DND-41 (cell line): ENCODE measurements at regions not wholly inside any gene's neighbourhood (a gene's known extent, or its start where the extent isn't known, plus 50 kb on each side); places are given as distances from the start of the nearest gene placed in this dataset.

Experiments used
- ATAC-seq: fragments of 200-7000 bp; cut with Tn5 transposase; 3 replicates; pipeline ENCODE4 v1.9.1; 2021; ENCODE audit warnings: low read depth; ENCODE audit not compliant: insufficient read depth
- DNase-seq: peaks from one replicate; pipeline ENCODE4 v3.0.0-alpha.2; 2020
- H2AFZ ChIP-seq: 2 replicates; pipeline ENCODE4 v1.6.0; 2012; ENCODE audit warnings: low read depth, low read length
- H3K27ac ChIP-seq: 2 replicates; pipeline ENCODE4 v1.5.1; 2012; ENCODE audit warnings: low read length, inconsistent platforms
- H3K27me3 ChIP-seq: fragments of 200-600 bp; sonication (generic); 2 replicates; pipeline ENCODE4 v1.6.0; 2012; ENCODE audit warnings: low read length, mild to moderate bottlenecking, inconsistent platforms; ENCODE audit not compliant: insufficient read depth, poor library complexity
- H3K36me3 ChIP-seq: 2 replicates; pipeline ENCODE4 v1.5.1; 2012; ENCODE audit warnings: low read length, inconsistent platforms; ENCODE audit not compliant: insufficient read depth
- H3K4me1 ChIP-seq: 2 replicates; pipeline ENCODE4 v1.5.1; 2012; ENCODE audit warnings: mild to moderate bottlenecking, low read length; ENCODE audit not compliant: insufficient read depth
- H3K4me2 ChIP-seq: 2 replicates; pipeline ENCODE4 v1.6.0; 2012; ENCODE audit warnings: mild to moderate bottlenecking, moderate library complexity, low read length, inconsistent platforms; ENCODE audit not compliant: insufficient read depth
- H3K4me3 ChIP-seq, 2 experiments: fragments of 200-600 bp in 1 of 2; shearing (Covaris generic) in 1 of 2; 2 replicates each; pipeline ENCODE4 v1.5.1; 2012 to 2016; ENCODE audit warnings: inconsistent platforms in 2 of 2, low read length in 2 of 2, mild to moderate bottlenecking in 2 of 2, low read depth in 1 of 2, moderate library complexity in 1 of 2
- H3K79me2 ChIP-seq: 2 replicates; pipeline ENCODE4 v1.6.0; 2012; ENCODE audit warnings: low read length, inconsistent platforms; ENCODE audit not compliant: insufficient read depth
- H3K9ac ChIP-seq: 2 replicates; pipeline ENCODE4 v1.6.0; 2012; ENCODE audit warnings: low read depth, mild to moderate bottlenecking, inconsistent platforms, low read length, moderate library complexity
- H3K9me3 ChIP-seq: 2 replicates; pipeline ENCODE4 v1.5.1; 2012; ENCODE audit warnings: low read length, moderate library complexity, mild to moderate bottlenecking, inconsistent platforms; ENCODE audit not compliant: insufficient read depth, severe bottlenecking
- H4K20me1 ChIP-seq: 2 replicates; pipeline ENCODE4 v1.6.0; 2012; ENCODE audit warnings: low read length; ENCODE audit not compliant: insufficient read depth
- CTCF ChIP-seq: IDR thresholded peaks from 2 replicates; pipeline ENCODE4 v1.5.1; 2012; ENCODE audit warnings: borderline replicate concordance, low read length, moderate library complexity, mild to moderate bottlenecking; ENCODE audit not compliant: poor library complexity, severe bottlenecking; ENCODE audit errors: extremely low read depth
- EZH2 ChIP-seq: IDR thresholded peaks from 3 replicates; pipeline ENCODE4 v1.6.1; 2012; ENCODE audit warnings: borderline replicate concordance, low read depth, mild to moderate bottlenecking, moderate library complexity, low read length, inconsistent platforms; ENCODE audit not compliant: severe bottlenecking

- Histone ChIP-seq H2AFZ (no peak overlapping the region), H3K9ac (no peak overlapping the region), H3K27ac (no peak overlapping the region), H4K20me1 (no peaks in the 10 kb centered on the region), H3K4me3 (no peak overlapping the region), H3K36me3 (no peaks in the 10 kb centered on the region), H3K4me1 (no peaks in the 10 kb centered on the region), H3K27me3 (no peaks in the 10 kb centered on the region), H3K79me2 (no peaks in the 10 kb centered on the region), H3K4me2 (no peak overlapping the region), H3K9me3 (no peaks in the 10 kb centered on the region)
- no peak for ATAC-seq
- no peak for DNase-seq
- TF ChIP-seq EZH2 (no peak), CTCF (no peak)
Observed at GRCh38 chr16:58912571-58912970, 178.5 kb upstream of the GOT2 start.

DNA sequence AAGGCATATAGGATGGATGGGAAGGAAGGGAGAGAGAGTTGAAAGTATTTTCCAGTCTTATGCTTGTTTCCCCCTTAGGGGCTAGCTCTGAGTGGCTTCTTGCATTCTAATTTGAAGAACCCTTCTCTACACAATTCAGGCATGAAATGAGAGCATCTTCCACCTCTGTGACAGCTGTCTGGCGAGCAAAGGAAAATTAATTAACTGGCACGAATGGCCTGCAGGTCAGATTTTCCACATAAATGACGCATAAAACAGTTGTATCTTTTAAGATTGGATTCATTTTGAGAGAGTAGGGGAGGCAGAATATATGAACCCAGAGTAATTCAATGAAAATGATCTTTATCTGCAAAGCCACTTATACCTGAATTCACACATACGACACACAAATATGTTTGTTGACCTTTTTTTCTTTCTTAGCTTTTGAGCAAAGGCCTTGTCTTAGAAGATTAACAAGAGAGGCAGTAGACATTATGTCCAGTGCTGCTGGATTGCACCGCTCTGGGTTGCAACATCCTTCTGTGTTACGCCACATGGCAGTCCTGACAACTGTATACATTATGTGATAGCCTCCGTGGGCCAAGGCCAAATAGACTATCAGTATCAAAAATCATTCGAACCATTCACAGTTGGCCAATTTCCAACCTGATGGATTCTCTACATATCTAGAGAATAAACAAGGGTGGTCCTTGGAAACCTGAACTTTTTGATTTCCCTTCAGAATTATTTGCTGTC lies 173.0 kb upstream of the GOT2 start:
- peaks cover 4% of the 10 kb centered on the region for H3K27me3 ChIP-seq
- H3K27ac ChIP-seq, result no peak overlapping the region
- no peak for DNase-seq
- no peak overlapping the region for H3K4me2 ChIP-seq
- no peaks in the 10 kb centered on the region for H3K9me3 ChIP-seq
- H3K36me3 ChIP-seq, result no peaks in the 10 kb centered on the region
- no peak for ATAC-seq
- H3K79me2 ChIP-seq, result no peaks in the 10 kb centered on the region
- no peak overlapping the region for H2AFZ ChIP-seq
- H3K4me1 ChIP-seq, result no peaks in the 10 kb centered on the region
- H3K9ac ChIP-seq, result no peak overlapping the region
- TF ChIP-seq EZH2 (no peak), CTCF (no peak)
- H3K4me3 ChIP-seq, result no peak overlapping the region
- no peaks in the 10 kb centered on the region for H4K20me1 ChIP-seq

DNA sequence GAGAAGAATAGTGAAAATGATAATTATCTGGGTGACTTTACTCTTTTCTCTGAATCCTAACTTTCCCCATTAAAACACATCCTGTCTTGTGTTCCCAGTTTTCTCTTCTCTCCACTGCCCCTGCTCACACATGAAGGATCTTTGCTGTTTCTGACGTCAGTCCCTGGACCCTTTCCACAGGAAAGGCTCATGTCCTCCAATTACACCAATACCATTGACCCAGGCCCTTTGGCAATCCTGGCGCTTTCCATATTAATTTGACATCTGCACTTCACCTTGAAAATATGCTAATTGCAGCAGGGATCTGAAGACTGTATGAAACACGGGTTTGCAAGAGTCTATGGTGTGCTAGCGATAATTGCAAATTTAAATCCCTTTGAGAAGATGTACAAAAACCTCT lies 170.2 kb upstream of the GOT2 start:
- Histone ChIP-seq H3K9me3 (no peaks in the 10 kb centered on the region), H4K20me1 (no peaks in the 10 kb centered on the region), H3K27me3 (peaks cover 4% of the 10 kb centered on the region), H3K4me2 (no peak overlapping the region), H3K4me3 (no peak overlapping the region), H3K27ac (no peak overlapping the region), H2AFZ (no peak overlapping the region), H3K79me2 (no peaks in the 10 kb centered on the region), H3K4me1 (no peaks in the 10 kb centered on the region), H3K36me3 (no peaks in the 10 kb centered on the region), H3K9ac (no peak overlapping the region)
- DNase-seq (no peak), ATAC-seq (no peak)
- TF ChIP-seq EZH2, result no peak
- TF ChIP-seq CTCF, result no peak

DNA sequence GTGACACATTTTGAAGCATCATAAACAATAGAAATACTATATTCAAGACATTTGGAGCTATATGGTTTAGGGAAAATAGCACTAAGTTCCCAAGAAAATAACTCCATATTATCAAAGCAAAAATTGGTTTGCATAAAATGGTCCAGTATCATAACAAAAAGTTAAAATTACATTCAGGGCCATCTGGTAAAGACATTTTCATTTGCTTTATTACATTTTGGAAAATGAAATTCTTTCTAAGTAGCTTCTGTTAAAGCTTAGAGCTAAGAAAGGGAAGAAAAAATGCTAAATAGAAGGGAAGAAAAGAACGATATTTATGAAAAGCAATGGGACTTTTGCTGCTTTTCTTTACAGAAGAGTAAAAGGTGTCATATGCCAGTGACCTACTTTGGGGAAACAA lies 155.4 kb upstream of the GOT2 start:
- no peak overlapping the region for H3K9ac ChIP-seq
- H3K27me3 ChIP-seq, result no peaks in the 10 kb centered on the region
- H3K36me3 ChIP-seq, result no peaks in the 10 kb centered on the region
- no peak for TF ChIP-seq EZH2
- TF ChIP-seq CTCF, result no peak
- no peak overlapping the region for H3K4me3 ChIP-seq
- ATAC-seq (no peak), DNase-seq (no peak)
- H3K27ac ChIP-seq, result no peak overlapping the region
- no peaks in the 10 kb centered on the region for H3K4me1 ChIP-seq
- H2AFZ ChIP-seq, result no peak overlapping the region
- H3K9me3 ChIP-seq, result no peaks in the 10 kb centered on the region
- H4K20me1 ChIP-seq, result no peaks in the 10 kb centered on the region
- no peak overlapping the region for H3K4me2 ChIP-seq
- H3K79me2 ChIP-seq, result no peaks in the 10 kb centered on the region
